ENCODE measurements at regions not wholly inside any gene's neighbourhood (a gene's known extent, or its start where the extent isn't known, plus 50 kb on each side); places are given as distances from the start of the nearest gene placed in this dataset.

DNA sequence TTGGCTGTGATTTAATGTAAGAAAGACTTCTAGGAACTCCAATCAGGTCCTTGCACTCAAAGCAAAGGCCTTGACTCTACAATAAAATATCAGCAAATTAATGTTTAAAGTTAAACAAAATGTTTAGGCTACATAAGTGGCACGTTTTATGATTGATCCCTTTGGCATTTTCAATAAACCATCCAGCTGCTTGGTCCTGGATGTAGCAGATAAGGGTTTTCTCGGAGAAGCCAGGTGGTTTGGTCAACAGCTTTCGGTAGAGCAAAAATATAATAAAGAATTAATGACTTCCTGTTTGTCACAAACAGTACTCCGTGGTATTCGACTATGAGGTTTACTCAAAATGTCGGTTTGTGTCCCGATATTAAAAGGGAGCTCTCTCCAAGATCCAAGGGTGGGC lies 95.8 kb downstream of the GEMIN8 start:
- Histone ChIP-seq H3K4me3 (ENCODE audit: low read depth, low read length) (no peak overlapping the region), H3K36me3 (ENCODE audit: control insufficient read depth, insufficient read depth, low read length) (no peaks in the 10 kb centered on the region), H3K27me3 (ENCODE audit: control insufficient read depth, insufficient read depth, low read length) (peaks cover 21% of the 10 kb centered on the region)
- no peak for DNase-seq (ENCODE audit: low read depth)
- TF ChIP-seq, protein P1, sequence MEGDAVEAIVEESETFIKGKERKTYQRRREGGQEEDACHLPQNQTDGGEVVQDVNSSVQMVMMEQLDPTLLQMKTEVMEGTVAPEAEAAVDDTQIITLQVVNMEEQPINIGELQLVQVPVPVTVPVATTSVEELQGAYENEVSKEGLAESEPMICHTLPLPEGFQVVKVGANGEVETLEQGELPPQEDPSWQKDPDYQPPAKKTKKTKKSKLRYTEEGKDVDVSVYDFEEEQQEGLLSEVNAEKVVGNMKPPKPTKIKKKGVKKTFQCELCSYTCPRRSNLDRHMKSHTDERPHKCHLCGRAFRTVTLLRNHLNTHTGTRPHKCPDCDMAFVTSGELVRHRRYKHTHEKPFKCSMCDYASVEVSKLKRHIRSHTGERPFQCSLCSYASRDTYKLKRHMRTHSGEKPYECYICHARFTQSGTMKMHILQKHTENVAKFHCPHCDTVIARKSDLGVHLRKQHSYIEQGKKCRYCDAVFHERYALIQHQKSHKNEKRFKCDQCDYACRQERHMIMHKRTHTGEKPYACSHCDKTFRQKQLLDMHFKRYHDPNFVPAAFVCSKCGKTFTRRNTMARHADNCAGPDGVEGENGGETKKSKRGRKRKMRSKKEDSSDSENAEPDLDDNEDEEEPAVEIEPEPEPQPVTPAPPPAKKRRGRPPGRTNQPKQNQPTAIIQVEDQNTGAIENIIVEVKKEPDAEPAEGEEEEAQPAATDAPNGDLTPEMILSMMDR (IDR thresholded peaks at IDR 0.05; ENCODE audit: insufficient read depth, low read length, poor library complexity, severe bottlenecking) = no peak

DNA sequence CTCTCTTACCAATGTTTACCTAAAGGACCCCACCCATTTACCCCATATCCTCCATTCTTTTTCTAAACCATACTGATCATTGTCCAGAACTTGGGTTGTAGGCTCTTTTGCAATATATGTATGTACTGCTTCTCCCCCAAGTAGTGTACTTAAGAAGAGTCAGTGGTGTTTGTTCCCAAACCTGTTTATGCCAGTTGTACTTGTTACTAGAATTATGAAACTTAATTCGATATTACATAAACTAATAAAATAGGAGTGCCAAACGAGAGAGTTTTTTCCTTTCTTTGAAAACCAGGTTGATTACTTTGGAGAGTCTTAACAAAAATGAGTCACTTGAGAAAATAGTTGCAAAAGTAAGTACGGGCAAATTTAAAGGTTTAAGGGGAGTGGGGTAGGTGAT lies 96.3 kb downstream of the GEMIN8 start:
- Histone ChIP-seq H3K27me3 (ENCODE audit: control insufficient read depth, insufficient read depth, low read length) (peaks cover 16% of the 10 kb centered on the region), H3K4me3 (ENCODE audit: low read depth, low read length) (no peak overlapping the region), H3K36me3 (ENCODE audit: control insufficient read depth, insufficient read depth, low read length) (no peaks in the 10 kb centered on the region)
- TF ChIP-seq, protein P1 (IDR thresholded peaks at IDR 0.05; ENCODE audit: insufficient read depth, low read length, poor library complexity, severe bottlenecking) = no peak
- no peak for DNase-seq (ENCODE audit: low read depth)

DNA sequence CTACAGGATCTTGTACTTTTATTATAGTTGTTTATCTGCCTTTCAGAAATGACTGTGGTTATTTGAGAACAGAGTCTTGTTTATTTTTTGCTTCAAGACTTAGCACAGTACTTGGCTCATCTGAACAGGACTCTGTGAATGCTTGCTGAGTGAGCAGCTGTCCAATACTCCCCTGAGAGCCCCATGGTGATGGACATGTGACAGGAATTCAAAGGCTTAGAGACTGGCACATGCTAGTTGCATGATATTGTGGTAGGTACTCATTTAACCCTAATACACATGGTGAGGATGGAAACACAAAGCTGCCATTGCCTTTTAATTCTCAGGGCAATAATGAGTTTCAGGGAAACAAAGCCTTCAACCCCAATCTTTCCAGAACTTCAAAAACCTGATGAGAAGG lies 97.3 kb downstream of the GEMIN8 start:
- Histone ChIP-seq H3K27me3 (ENCODE audit: control insufficient read depth, insufficient read depth, low read length) (peaks cover 7% of the 10 kb centered on the region), H3K36me3 (ENCODE audit: control insufficient read depth, insufficient read depth, low read length) (no peaks in the 10 kb centered on the region), H3K4me3 (ENCODE audit: low read depth, low read length) (no peak overlapping the region)
- TF ChIP-seq, protein P1 (IDR thresholded peaks at IDR 0.05; ENCODE audit: insufficient read depth, low read length, poor library complexity, severe bottlenecking) = no peak
- DNase-seq (ENCODE audit: low read depth) = no peak

DNA sequence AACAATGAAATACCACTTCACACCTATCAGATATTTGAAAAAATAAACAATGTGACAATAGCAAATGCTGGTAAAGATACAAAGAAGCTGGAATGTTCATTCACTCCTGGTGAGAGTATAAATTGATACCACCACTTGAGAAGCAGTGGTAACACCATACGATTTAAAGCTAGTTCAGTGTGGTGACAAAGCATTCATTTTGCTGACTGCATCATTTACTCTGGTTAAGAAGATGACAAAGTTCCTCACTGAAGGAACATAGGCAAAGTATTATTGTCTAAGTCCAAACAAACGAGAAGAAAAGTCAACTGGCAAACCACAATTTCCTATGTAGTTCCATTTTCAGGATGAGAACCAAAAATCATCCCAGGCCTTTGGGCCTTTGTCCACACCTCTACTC lies 102.5 kb downstream of the GEMIN8 start:
- no peak overlapping the region for H3K4me3 ChIP-seq (ENCODE audit: low read depth, low read length)
- TF ChIP-seq, protein P1 (IDR thresholded peaks at IDR 0.05; ENCODE audit: insufficient read depth, low read length, poor library complexity, severe bottlenecking) = no peak

DNA sequence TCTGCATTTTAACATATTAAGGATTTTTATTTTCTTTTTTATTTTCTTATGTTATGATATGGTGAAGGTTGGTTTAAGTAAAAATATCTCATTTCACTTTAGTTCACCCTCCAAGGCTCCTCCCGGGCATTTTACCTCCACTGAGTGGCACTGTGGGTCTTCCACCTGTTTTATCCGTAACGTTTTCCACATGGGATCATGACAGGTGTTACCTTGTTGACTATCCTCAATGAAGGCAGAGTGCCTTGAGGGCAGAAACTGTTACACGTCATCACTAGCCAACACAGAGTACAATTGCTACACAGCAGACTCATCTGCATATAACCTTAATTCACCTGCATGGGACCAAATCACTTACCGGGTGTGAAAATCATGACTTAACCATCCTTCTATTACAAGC lies 105.8 kb downstream of the GEMIN8 start:
- Histone ChIP-seq H3K27me3 (ENCODE audit: control insufficient read depth, insufficient read depth, low read length) (no peaks in the 10 kb centered on the region), H3K4me3 (ENCODE audit: low read depth, low read length) (no peak overlapping the region), H3K36me3 (ENCODE audit: control insufficient read depth, insufficient read depth, low read length) (no peaks in the 10 kb centered on the region)
- TF ChIP-seq, protein P1 (IDR thresholded peaks at IDR 0.05; ENCODE audit: insufficient read depth, low read length, poor library complexity, severe bottlenecking) = no peak
- DNase-seq (ENCODE audit: low read depth) = no peak

More for the DNA sequence above, 102.5 kb downstream of the GEMIN8 start:
- DNase-seq (ENCODE audit: low read depth) = no peak
- no peaks in the 10 kb centered on the region for H3K36me3 ChIP-seq (ENCODE audit: control insufficient read depth, insufficient read depth, low read length)
- no peaks in the 10 kb centered on the region for H3K27me3 ChIP-seq (ENCODE audit: control insufficient read depth, insufficient read depth, low read length)

DNA sequence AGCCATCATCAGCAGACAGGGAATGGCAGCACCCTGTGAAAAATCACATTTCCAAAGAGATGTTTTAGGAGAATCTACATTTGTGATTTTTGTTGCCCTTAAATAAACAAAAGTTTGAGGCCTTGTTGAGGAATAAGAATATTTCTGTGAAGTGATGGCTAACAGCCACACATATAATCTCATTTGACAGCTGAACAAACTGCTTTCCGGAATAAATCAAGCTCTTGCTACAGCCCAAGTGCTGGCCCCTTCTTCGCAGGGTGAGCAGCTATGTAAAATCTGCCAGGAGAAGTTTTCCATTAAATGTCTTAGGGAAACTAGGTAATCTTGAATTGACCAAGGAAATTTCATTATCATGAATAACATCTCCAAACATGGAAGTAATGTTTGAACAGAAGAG lies 106.4 kb upstream of the GPM6B start:
- Histone ChIP-seq H3K36me3 (ENCODE audit: control insufficient read depth, insufficient read depth, low read length) (no peaks in the 10 kb centered on the region), H3K27me3 (ENCODE audit: control insufficient read depth, insufficient read depth, low read length) (no peaks in the 10 kb centered on the region), H3K4me3 (ENCODE audit: low read depth, low read length) (no peak overlapping the region)
- DNase-seq (ENCODE audit: low read depth) = no peak
- TF ChIP-seq, protein P1 (IDR thresholded peaks at IDR 0.05; ENCODE audit: insufficient read depth, low read length, poor library complexity, severe bottlenecking) = no peak
